Osteoblast (primary cell): ENCODE measurements at regions not wholly inside any gene's neighbourhood (a gene's known extent, or its start where the extent isn't known, plus 50 kb on each side); places are given as distances from the start of the nearest gene placed in this dataset.

ENCODE experiments used
- DNase-seq: peaks from one replicate; pipeline ENCODE4 v3.0.0; 2011; ENCODE audit warnings: low spot score, mixed read lengths; ENCODE audit not compliant: insufficient read length; ENCODE audit errors: missing footprints
- H2AFZ ChIP-seq: 2 replicates; pipeline ENCODE4 v1.6.0; 2011; ENCODE audit warnings: mild to moderate bottlenecking, low read length
- H3K27ac ChIP-seq: 2 replicates; pipeline ENCODE4 v1.5.1; 2011; ENCODE audit warnings: mild to moderate bottlenecking, low read depth, low read length, moderate library complexity
- H3K27me3 ChIP-seq: 2 replicates; pipeline ENCODE4 v1.6.0; 2012; ENCODE audit warnings: mild to moderate bottlenecking, control low read depth, inconsistent platforms, low read length, moderate library complexity; ENCODE audit not compliant: insufficient read depth
- H3K36me3 ChIP-seq: 2 replicates; pipeline ENCODE4 v1.5.1; 2011; ENCODE audit warnings: mild to moderate bottlenecking, low read length, control low read depth, moderate library complexity; ENCODE audit not compliant: insufficient read depth
- H3K4me1 ChIP-seq: 2 replicates; pipeline ENCODE4 v1.5.1; 2011; ENCODE audit warnings: mild to moderate bottlenecking, low read length, control low read depth, moderate library complexity; ENCODE audit not compliant: insufficient read depth
- H3K4me2 ChIP-seq: 2 replicates; pipeline ENCODE4 v1.6.0; 2011; ENCODE audit warnings: mild to moderate bottlenecking, low read length; ENCODE audit not compliant: insufficient read depth
- H3K4me3 ChIP-seq: fragments of 200-600 bp; sonication (generic); 3 replicates; pipeline ENCODE4 v1.5.1; 2012; ENCODE audit warnings: mild to moderate bottlenecking, low read length, inconsistent platforms; ENCODE audit not compliant: insufficient read depth
- H3K79me2 ChIP-seq: 2 replicates; pipeline ENCODE4 v1.6.0; 2012; ENCODE audit warnings: mild to moderate bottlenecking, low read length, control low read depth, inconsistent platforms; ENCODE audit not compliant: insufficient read depth
- H3K9me3 ChIP-seq: 2 replicates; pipeline ENCODE4 v1.5.1; 2011; ENCODE audit warnings: low read depth, low read length, control low read depth
- H4K20me1 ChIP-seq: 2 replicates; pipeline ENCODE4 v1.6.0; 2012; ENCODE audit warnings: mild to moderate bottlenecking, low read length, control low read depth; ENCODE audit not compliant: insufficient read depth
- TF ChIP-seq, protein P1 (sequence below): IDR thresholded peaks from 2 replicates; pipeline ENCODE4 v1.5.1; 2011; ENCODE audit warnings: mild to moderate bottlenecking, low read depth, low read length, moderate library complexity; ENCODE audit errors: extremely low read depth

DNA sequence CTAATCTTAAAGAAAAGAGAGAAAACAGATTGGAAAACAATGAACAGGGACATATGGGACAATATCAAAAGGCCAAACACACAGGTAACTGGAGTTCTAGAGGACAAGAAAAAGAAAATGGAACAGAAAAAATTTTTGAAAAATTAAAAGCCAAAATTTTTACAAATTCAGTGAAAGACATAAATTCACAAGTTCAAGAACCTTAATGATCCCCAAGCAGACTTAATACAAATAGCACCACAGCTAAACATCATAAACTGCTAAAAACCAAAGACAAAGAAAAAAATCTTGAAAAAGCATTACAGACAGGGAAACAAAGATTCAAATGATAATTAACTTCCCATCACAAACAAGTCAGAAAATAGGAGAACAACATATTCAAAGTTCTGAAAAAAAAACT lies 338.5 kb upstream of the SLC30A5 start:
- Histone ChIP-seq H3K4me3 (no peak overlapping the region), H3K4me2 (no peak overlapping the region), H3K27ac (no peak overlapping the region), H3K4me1 (no peaks in the 10 kb centered on the region), H3K27me3 (peaks cover 15% of the 10 kb centered on the region), H2AFZ (no peak overlapping the region), H3K9me3 (no peaks in the 10 kb centered on the region), H3K36me3 (no peaks in the 10 kb centered on the region), H4K20me1 (no peaks in the 10 kb centered on the region), H3K79me2 (no peaks in the 10 kb centered on the region)
- TF ChIP-seq, protein P1, sequence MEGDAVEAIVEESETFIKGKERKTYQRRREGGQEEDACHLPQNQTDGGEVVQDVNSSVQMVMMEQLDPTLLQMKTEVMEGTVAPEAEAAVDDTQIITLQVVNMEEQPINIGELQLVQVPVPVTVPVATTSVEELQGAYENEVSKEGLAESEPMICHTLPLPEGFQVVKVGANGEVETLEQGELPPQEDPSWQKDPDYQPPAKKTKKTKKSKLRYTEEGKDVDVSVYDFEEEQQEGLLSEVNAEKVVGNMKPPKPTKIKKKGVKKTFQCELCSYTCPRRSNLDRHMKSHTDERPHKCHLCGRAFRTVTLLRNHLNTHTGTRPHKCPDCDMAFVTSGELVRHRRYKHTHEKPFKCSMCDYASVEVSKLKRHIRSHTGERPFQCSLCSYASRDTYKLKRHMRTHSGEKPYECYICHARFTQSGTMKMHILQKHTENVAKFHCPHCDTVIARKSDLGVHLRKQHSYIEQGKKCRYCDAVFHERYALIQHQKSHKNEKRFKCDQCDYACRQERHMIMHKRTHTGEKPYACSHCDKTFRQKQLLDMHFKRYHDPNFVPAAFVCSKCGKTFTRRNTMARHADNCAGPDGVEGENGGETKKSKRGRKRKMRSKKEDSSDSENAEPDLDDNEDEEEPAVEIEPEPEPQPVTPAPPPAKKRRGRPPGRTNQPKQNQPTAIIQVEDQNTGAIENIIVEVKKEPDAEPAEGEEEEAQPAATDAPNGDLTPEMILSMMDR: no peak
- no peak for DNase-seq

DNA sequence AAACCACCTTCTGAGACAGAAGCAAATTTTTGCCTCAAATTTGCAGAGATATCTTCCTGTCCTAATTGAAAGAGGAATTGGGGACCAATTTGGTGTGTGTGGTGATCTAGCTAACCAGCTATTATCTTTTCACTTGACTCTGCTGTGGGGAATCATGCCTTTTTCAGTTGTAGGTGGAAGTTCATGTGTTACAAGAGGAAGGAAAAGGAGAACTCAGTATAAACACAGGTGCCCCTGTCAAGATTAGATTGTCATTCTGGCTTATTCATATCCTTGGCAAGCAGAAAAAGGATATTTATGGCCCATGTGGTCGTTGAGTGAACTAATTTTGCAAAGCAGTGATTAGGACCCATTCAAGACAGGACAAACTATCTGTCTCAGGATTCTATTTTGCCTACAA lies 336.8 kb upstream of the SLC30A5 start:
- no peaks in the 10 kb centered on the region for H3K9me3 ChIP-seq
- no peak for DNase-seq
- no peaks in the 10 kb centered on the region for H3K36me3 ChIP-seq
- no peaks in the 10 kb centered on the region for H3K4me1 ChIP-seq
- peaks cover 15% of the 10 kb centered on the region for H3K27me3 ChIP-seq
- H3K4me2 ChIP-seq: no peak overlapping the region
- no peak overlapping the region for H3K4me3 ChIP-seq
- TF ChIP-seq, protein P1: no peak
- H3K79me2 ChIP-seq: no peaks in the 10 kb centered on the region
- H4K20me1 ChIP-seq: no peaks in the 10 kb centered on the region
- no peak overlapping the region for H3K27ac ChIP-seq
- no peak overlapping the region for H2AFZ ChIP-seq

DNA sequence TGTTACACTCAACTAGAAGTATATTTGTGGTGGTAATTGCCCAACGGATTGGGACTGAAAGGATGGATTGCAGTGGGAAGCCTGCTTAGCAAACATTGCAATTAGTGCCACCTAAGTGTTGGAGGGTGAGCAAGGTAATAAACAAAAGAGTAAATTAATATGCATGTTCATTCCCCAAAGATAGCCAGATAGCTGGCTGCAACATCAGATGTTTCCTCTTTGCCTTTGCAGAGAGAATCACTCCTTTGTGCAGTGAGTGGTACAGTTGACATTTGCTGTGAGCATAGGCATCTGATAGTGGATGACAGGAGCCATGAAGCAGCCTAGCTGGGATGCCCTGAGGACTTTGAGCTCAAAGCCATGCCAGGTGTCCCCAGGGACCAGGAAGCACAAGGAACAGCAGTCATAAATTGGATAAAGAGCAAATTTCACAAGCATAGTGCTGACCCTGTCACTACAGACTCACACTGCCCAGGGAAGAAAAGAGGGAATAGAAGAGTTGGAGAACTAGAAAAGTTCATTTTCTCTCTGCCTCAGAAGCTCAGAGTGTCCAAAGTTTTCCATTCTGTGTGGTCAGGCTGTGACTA lies 336.1 kb upstream of the SLC30A5 start:
- TF ChIP-seq, protein P1: no peak
- no peaks in the 10 kb centered on the region for H4K20me1 ChIP-seq
- H3K27me3 ChIP-seq: peaks cover 17% of the 10 kb centered on the region

DNA sequence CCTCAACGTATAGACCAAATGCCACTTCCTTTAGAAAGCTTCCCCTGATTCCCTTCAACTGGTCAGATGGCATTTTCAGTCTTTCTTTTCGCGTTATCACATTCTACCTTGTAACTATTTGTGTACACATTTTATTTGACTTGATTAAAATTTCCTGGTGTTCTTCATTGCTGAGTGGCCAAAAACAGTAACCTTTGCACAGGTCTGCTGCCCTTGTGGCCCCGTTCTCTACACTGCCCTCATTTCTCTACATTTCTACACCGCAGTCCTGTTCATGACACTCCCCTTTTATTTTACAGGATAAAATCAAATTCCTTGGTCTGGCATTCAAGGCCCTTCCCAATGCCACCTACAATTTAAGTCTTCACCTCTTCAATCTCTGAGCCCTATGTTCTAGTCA lies 334.2 kb upstream of the SLC30A5 start:
- Histone ChIP-seq H3K4me3 (no peak overlapping the region), H3K4me2 (no peak overlapping the region), H3K27ac (no peak overlapping the region), H3K36me3 (no peaks in the 10 kb centered on the region), H3K79me2 (no peaks in the 10 kb centered on the region), H3K27me3 (peaks cover 19% of the 10 kb centered on the region), H4K20me1 (no peaks in the 10 kb centered on the region), H3K9me3 (no peaks in the 10 kb centered on the region), H3K4me1 (no peaks in the 10 kb centered on the region), H2AFZ (no peak overlapping the region)
- TF ChIP-seq, protein P1: no peak
- no peak for DNase-seq

More for the DNA sequence above, 336.1 kb upstream of the SLC30A5 start:
- DNase-seq: no peak
- Histone ChIP-seq H3K27ac (no peak overlapping the region), H3K79me2 (no peaks in the 10 kb centered on the region), H3K9me3 (no peaks in the 10 kb centered on the region), H3K4me1 (no peaks in the 10 kb centered on the region), H3K4me2 (no peak overlapping the region), H3K4me3 (no peak overlapping the region), H3K36me3 (no peaks in the 10 kb centered on the region), H2AFZ (no peak overlapping the region)
